Activated T-cell treated with anti-CD3 and anti-CD28 coated beads for 4 hours (primary cell): ENCODE measurements at regions not wholly inside any gene's neighbourhood (a gene's known extent, or its start where the extent isn't known, plus 50 kb on each side); places are given as distances from the start of the nearest gene placed in this dataset.
"Not testable (repeated sequence)": the region's sequence is repeated elsewhere in the genome, so short reads cannot be mapped to it uniquely, and the experiment has no call there.

Experiments used
- DNase-seq: peaks from one replicate; pipeline ENCODE4 v3.0.0-alpha.2; 2020

- DNase-seq = no peak
Observed at GRCh38 chr7:113582471-113582870, 336.3 kb downstream of the PPP1R3A start.

DNA sequence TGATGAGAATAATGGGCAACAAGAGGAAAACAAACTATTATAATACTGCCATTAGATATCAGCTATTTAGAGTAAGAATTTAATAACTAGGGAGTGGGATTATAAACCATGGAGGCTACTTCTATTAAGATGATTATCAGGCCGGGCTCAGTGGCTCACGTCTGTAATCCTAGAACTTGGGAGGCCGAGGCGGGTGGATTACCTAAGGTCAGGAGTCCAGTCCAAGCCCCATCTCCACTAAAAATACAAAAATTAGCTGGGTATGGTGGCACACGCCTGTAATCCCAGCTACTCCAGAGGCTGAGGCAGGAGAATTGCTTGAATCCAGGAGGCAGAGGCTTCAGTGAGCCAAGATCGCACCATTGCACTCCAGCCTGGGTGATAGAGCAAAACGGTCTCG is 355.6 kb downstream of the PPP1R3A start:
- not testable (repeated sequence) for DNase-seq

DNA sequence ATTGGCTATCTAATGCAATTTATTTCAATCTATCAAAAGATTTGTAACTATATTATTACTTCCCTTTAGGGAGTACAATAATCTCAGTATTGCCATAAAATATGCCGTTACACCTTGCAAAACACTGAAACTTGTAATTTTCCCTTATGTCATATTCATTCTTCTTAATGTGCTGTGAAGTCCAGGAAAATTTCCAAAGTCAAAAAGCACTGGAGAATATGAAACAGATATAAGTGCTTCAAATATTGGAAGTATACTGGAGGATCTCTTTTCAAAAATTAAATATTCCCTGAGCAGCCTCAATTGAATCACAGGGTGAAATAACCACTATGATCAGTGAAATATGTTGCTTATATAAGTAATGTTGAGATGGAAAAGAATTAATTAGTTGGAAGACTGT is 356.0 kb downstream of the PPP1R3A start:
- no peak for DNase-seq

GRCh38 chr7:113562242-113562641 is 356.6 kb downstream of the PPP1R3A start:
- no peak for DNase-seq

DNA sequence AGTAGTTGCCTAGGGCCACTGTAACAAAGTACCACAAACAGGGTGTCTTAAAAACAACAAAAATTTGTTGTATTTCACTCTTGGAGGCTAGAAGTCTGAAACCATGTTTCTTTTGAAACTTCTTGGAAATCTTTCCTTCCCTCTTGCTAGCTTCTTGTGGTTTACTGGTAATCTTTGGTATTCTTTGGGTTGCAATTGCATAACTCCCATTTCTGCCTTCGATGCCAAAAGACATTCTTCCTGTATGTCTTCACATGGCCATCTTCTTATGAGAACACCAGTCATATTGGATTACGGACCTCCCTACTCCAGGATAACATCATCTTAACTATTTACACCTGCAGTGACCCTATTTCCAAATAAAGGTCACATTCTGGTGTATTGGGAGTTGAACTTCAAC is 357.4 kb downstream of the PPP1R3A start:
- DNase-seq = no peak

DNA sequence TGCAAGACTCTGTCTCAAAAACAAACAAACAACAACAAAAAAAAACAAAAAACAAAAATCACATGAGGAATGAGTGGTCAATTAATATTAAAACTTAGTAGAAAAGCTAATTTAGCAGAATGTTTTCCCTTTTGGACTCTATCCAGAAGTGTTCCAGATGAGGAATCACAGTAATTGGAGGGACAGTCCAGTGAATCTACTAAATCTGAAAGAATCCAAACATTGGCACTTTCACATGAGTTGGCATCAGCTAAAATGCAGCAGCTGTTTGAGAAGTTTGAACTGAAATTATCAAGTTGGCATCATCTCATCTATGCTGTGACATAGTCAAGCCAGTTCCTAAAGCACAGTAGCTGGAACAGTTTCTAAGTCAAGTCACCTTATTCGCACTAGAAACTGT is 367.8 kb downstream of the PPP1R3A start:
- DNase-seq = no peak

DNA sequence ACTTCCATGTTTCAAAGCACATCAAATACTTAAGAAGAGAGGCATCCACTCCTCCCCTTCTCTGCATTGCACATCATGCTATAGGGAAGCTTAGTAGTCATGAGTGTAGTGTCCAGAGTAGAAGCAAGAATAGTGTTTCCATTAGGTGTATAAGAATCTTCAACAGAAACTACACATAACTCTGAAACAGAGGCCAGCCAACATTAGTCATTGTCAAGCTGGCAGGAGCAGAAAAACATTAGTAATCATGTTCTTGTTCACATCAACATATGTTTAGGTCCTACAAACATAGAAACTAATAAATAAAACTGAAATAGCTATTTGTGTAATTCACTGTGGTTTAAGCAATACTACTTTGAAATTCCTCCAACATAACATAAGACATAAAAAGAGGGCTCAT is 370.2 kb downstream of the PPP1R3A start:
- DNase-seq = no peak

GRCh38 chr7:113548137-113548536 is 370.7 kb downstream of the PPP1R3A start:
- no peak for DNase-seq

DNA sequence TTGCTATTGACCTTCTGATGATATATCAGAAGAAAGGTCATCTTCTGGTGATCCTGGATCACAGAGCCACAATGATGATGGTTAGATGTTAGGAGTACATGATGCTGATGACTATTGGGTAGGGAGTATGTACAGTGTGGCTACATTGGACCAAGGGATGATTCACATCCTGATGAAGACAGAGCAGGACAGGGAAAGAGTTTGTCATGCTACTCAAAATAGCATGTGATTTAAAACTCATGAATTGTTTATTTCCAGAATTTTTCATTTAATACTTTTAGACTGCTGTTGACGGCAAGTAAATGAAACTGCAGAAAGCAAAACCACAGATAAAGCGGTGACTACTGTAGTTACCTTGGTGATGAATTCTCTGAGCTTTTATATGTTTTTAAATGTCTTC is 397.3 kb downstream of the PPP1R3A start:
- DNase-seq = no peak

DNA sequence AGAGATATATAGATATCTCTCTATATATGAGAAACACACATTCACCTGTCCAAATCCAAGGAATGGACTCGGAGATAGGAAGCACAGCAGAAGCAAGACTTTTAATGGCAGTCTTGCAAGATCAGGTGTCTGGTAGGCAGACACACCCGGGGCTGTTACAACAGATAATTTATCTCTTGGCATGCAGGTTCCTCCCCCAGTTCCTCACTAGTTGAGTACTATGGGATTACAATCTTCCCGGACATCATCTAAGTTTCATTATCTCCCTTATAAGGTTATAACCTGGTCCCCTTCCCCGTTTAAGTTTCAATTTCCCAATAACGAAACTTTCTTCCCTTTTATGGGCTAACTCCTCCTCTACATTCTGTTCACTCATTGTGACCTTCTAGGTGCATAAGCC is 399.3 kb downstream of the PPP1R3A start:
- no peak for DNase-seq

DNA sequence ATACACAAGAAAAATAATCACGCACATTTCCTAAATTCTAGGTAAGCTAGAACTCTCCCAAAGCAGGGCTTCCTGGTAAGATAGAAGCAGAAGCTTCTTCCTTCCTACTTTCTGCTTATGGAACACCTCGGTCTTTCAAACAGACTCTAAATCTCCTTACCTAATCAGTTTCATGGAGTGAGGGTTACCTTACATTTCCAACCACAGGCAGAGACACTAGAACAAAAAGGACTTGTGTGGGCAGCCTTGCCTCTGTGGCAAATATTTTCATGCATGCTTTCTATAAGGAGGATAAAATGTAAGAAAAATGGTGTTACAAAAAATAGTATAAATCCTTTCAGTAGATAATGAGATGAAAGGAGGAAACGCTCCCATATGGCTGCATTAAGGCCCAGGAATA is 386.3 kb upstream of the SMIM30 start:
- DNase-seq = no peak

DNA sequence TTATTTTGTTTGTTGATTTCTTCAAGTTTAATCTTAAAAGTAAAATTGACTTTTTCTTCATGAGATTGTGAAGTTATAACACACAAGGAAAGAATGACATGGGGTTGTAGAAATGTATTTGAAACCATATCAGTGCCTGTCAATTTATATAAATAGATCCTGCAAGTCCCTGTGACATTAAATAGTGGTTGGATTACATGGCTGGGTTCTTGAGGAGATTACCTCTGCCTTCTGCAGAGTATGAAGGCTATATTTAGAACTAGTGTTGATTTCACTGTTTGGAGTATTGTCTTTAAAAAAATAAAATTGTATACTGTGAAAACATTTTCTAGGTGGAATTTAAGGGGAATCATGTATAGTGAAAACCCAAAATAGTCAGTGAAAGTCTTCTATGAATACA is 385.8 kb upstream of the SMIM30 start:
- no peak for DNase-seq

- DNase-seq = not testable (repeated sequence)
Observed at GRCh38 chr7:113496586-113496985, 378.2 kb upstream of the SMIM30 start.

DNA sequence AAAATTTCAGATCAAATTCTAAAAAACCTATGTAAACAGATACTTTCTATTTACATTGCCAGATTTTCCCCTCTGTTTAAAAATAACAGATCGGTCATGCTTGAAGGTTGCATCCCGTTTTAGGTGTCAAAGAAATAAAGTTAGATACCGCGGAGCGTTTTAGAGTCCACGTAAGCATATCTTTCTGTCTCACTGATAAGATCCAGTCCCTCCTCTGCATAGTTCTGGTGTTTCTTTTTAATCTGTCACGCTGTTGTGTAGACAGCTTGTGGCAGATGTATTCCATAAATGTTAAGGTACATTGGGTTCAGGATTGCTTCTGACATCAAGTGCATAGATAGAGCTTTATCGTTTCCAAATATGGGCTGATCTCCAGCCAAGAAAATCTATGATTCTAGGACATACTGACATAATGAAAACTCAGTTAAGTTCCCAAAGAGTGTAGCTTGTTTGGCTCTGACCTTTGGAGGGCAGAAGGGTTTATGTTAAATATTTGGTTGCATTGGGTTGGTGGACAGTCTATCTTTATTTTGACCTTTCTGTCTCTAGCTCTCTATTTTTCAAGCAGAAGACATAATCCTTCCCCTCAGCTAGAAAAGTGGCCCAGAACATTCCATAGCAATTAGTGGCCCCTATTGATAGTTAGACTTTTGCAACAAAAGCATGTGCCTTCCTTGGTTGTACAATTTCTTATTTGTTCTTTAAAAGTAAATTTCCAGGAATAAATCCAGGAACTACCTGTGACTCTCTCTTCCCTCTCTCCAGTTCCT is 376.6 kb upstream of the SMIM30 start:
- DNase-seq = not testable (repeated sequence)

DNA sequence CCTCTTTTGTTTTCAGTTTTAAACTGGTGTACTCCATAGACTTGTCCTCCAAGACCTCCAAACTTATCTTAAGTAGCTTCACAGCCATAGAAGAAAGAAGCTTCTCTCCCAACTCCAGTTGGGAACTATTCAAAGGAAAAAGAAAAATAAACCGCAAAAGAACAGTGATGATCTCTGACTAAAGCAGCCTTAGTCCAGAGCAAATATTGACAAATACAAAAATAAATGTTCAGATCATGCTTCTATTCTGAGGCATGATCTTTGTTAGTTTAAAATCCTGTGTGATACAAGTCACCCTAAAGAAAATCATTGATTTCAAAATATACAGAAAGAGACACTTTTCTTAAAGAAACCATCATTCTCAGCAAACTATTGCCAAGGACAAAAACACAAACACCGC is 373.0 kb upstream of the SMIM30 start:
- no peak for DNase-seq

DNA sequence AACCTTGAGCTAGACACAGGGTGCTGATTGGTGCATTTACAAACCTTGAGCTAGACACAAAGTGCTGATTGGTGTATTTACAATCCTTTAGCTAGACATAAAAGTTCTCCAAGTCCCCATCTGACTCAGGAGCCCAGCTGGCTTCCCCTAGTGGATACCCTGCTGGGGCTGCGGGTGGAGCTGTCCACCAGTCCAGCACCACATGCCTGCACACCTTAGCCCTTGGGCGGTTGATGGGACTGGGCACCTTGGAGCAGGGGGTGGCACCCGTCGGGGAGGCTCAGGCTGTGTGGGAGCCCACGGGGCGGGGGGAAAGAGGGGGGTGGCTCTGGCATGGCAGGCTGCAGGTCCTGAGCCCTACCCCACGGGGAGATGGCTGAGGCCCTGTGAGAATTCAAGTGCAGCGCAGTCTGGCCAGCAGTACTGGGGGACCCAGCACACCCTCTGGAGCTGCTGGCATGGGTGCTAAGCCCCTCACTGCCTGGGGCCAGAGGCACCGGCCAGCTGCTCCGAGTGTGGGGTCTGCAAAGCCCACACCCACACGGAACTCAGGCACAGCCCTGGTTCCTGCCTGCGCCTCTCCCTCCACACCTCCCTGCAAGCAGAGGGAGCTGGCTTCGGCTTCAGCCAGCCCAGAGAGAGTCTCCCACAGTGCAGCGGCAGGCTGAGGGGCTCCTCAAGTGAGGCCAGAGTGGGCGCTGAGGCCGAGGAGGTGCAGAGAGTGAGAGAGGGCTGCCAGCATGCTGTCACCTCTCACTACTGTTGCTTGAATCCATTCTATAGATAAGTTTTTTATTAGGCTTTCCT is 369.8 kb upstream of the SMIM30 start:
- no peak for DNase-seq

GRCh38 chr7:113486548-113486947 is 368.2 kb upstream of the SMIM30 start:
- DNase-seq = no peak

DNA sequence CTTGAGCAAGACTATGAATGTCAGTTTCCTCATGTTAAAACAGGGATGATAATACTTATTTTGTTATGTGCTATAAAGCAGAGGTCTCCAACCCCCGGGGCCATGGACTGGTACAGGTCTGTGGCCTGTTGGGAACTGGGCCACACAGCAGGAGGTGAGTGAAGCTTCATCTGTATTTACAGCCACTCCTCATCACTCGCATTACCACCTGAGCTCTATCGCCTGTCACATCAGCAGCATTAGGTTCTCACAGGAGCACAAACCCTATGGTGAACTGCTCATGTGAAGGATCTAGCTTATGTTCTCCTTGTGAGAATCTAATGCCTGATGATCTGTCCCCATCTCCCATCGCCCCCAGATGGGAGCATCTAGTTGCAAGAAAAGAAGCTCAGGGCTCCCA is 365.3 kb upstream of the SMIM30 start:
- no peak for DNase-seq

DNA sequence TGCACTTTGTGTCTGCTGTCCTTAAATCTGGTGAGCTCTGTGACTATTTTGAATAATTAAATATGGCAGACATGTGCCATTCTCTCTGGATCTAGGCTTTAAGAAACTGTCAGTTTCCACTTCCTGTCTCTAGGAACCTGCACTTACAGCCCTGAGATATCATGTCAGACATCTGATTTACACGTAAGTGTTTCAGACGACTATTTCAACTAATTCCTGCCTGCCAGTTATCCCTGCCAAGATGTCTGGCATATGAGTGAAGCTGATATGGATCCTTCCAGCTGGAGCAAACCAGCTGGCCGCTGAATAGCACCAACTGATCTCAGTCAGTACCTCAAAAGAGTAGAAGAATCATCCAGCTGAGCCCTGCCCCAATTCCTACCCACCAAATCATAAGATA is 362.2 kb upstream of the SMIM30 start:
- no peak for DNase-seq

GRCh38 chr7:113464096-113464855 is 345.9 kb upstream of the SMIM30 start:
- DNase-seq = no peak

DNA sequence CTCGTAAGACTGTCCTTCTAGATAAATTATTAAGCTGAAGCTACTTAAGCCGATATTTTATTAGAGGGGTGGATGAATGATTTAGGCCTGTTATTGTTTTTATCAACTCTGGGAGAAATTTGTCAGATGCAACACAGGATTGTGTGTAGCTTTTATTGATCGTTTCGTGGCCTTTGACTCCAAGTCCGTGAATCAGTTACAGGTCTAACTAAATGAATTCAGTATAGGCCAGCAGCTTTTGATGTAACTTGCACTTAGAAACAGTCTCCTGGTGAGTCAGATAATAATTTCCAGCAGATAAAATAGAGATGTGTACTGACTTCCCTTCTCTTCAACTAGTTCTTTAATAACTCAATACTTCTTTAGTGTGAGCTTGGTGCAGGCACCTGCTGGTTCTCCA is 341.7 kb upstream of the SMIM30 start:
- no peak for DNase-seq

GRCh38 chr7:113456533-113456932 is 338.2 kb upstream of the SMIM30 start:
- no peak for DNase-seq

GRCh38 chr7:113454597-113455169 is 336.3 kb upstream of the SMIM30 start:
- DNase-seq = no peak
